OCI-LY3 (cell line): ENCODE measurements at regions not wholly inside any gene's neighbourhood (a gene's known extent, or its start where the extent isn't known, plus 50 kb on each side); places are given as distances from the start of the nearest gene placed in this dataset.

ENCODE experiments used
- CTCF ChIP-seq: fragments of 200-600, 300-600 bp; sonication (generic); IDR thresholded peaks from 2 replicates; pipeline ENCODE4 v1.5.1; 2014; ENCODE audit warnings: antibody characterized with exemption, low read length, low read depth
- EZH2phosphoT487 ChIP-seq: fragments of 200-600 bp; shearing (Covaris generic); IDR thresholded peaks from 2 replicates; pipeline ENCODE4 v1.6.1; 2018; ENCODE audit warnings: antibody characterized with exemption, mixed run types, low read depth

DNA sequence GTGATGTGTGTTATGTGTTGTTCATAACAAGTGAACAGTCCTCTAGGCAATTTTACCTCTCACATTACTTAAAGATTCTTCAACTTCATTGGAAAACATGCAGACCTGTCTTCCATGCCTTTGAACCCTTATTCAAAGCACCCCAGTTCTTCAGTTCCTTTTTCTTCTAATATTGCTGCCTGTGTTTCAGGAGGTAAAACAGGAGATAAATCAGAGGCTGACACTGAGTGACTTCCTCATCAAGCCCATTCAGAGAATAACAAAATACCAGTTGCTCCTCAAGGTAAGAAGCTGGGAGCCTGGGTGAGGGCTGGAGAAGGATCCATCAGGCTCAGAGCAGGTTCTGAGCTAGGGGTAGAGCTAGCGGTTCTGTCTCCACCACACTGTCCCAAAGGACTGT, 71.1 kb upstream of the UMPS start:
- TF ChIP-seq CTCF (no peak), EZH2phosphoT487 (no peak)
